HEK293 (cell line): ENCODE measurements at regions not wholly inside any gene's neighbourhood (a gene's known extent, or its start where the extent isn't known, plus 50 kb on each side); places are given as distances from the start of the nearest gene placed in this dataset.

ENCODE experiments used
- CTCF ChIA-PET: fragments of 350-600 bp; formaldehyde crosslinking; extraction: SDS; loops from one replicate; lab custom pipeline; 2021; ENCODE audit warnings: antibody characterized with exemption; lab: Yijun Ruan, JAX
- POLR2A ChIA-PET: fragments of 300-600 bp; formaldehyde crosslinking; extraction: SDS; loops from one replicate; lab custom pipeline; 2020; ENCODE audit warnings: antibody characterized with exemption, inconsistent platforms; lab: Yijun Ruan, JAX
- H3K27ac ChIP-seq: fragments of 200-500 bp; sonication (Bioruptor generic); 2 replicates; pipeline ENCODE4 v1.5.1; 2014; ENCODE audit warnings: low read depth, low read length, control low read depth, inconsistent platforms; ENCODE audit errors: extremely low read depth
- H3K36me3 ChIP-seq, 2 experiments: fragments of 200-500 bp in 1 of 2; sonication (Bioruptor generic) in 1 of 2; 1 replicate in 1 of 2; 2 replicates in 1 of 2; pipeline ENCODE4 v1.5.1; 2014 to 2017; ENCODE audit warnings: inconsistent platforms in 2 of 2, low read length in 2 of 2; ENCODE audit not compliant: control insufficient read depth in 2 of 2, insufficient read depth in 1 of 2
- H3K4me1 ChIP-seq: fragments of 200-500 bp; sonication (Bioruptor generic); 2 replicates; pipeline ENCODE4 v1.5.1; 2014; ENCODE audit warnings: mild to moderate bottlenecking, low read length, inconsistent platforms; ENCODE audit not compliant: control insufficient read depth, insufficient read depth
- H3K4me3 ChIP-seq: 2 replicates; pipeline ENCODE4 v1.5.1; 2011; ENCODE audit warnings: low read depth, mild to moderate bottlenecking, control low read depth, low read length, moderate library complexity
- H3K9me3 ChIP-seq: fragments of 200-500 bp; sonication (Bioruptor generic); 2 replicates; pipeline ENCODE4 v1.5.1; 2014; ENCODE audit warnings: low read depth, low read length, inconsistent platforms; ENCODE audit not compliant: control insufficient read depth, insufficient read depth
- GLI4 ChIP-seq: fragments of 450-650 bp; formaldehyde crosslinking; IDR thresholded peaks from 2 replicates; pipeline ENCODE4 v1.5.1; 2016; ENCODE audit warnings: missing biosample characterization, missing genetic modification characterization
- KLF10 ChIP-seq: fragments of 450-650 bp; IDR thresholded peaks from 2 replicates; pipeline ENCODE4 v1.5.1; 2018; ENCODE audit warnings: missing biosample characterization, mild to moderate bottlenecking, missing genetic modification characterization
- WT1 ChIP-seq: fragments of 450-650 bp; formaldehyde crosslinking; IDR thresholded peaks from 2 replicates; pipeline ENCODE4 v1.5.1; 2016; ENCODE audit warnings: missing biosample characterization, missing genetic modification characterization
- ZBTB1 ChIP-seq: fragments of 450-650 bp; formaldehyde crosslinking; IDR thresholded peaks from 2 replicates; pipeline ENCODE4 v1.5.1; 2016; ENCODE audit warnings: missing biosample characterization, missing genetic modification characterization
- ZBTB20 ChIP-seq: fragments of 450-650 bp; formaldehyde crosslinking; IDR thresholded peaks from 2 replicates; pipeline ENCODE4 v1.5.1; 2016; ENCODE audit warnings: missing biosample characterization, missing genetic modification characterization
- ZFP69B ChIP-seq: fragments of 450-650 bp; formaldehyde crosslinking; IDR thresholded peaks from 2 replicates; pipeline ENCODE4 v1.5.1; 2016; ENCODE audit warnings: missing biosample characterization, missing genetic modification characterization
- ZNF121 ChIP-seq: fragments of 450-650 bp; formaldehyde crosslinking; IDR thresholded peaks from 2 replicates; pipeline ENCODE4 v1.5.1; 2016; ENCODE audit warnings: missing biosample characterization, missing genetic modification characterization
- ZNF16 ChIP-seq: fragments of 450-650 bp; formaldehyde crosslinking; IDR thresholded peaks from 2 replicates; pipeline ENCODE4 v1.5.1; 2016; ENCODE audit warnings: low read depth, missing biosample characterization, missing genetic modification characterization
- ZNF211 ChIP-seq: fragments of 450-650 bp; formaldehyde crosslinking; IDR thresholded peaks from 2 replicates; pipeline ENCODE4 v1.5.1; 2016; ENCODE audit warnings: low read depth, missing biosample characterization, missing genetic modification characterization
- ZNF248 ChIP-seq: fragments of 450-650 bp; formaldehyde crosslinking; IDR thresholded peaks from 2 replicates; pipeline ENCODE4 v1.5.1; 2017; ENCODE audit warnings: missing biosample characterization, missing genetic modification characterization
- ZNF292 ChIP-seq: fragments of 450-650 bp; formaldehyde crosslinking; IDR thresholded peaks from 2 replicates; pipeline ENCODE4 v1.5.1; 2016; ENCODE audit warnings: low read depth, missing biosample characterization, missing genetic modification characterization, borderline replicate concordance
- ZNF391 ChIP-seq: fragments of 450-650 bp; formaldehyde crosslinking; IDR thresholded peaks from 2 replicates; pipeline ENCODE4 v1.5.1; 2016; ENCODE audit warnings: low read depth, missing biosample characterization, missing genetic modification characterization, borderline replicate concordance
- ZNF433 ChIP-seq: fragments of 450-650 bp; formaldehyde crosslinking; IDR thresholded peaks from 2 replicates; pipeline ENCODE4 v1.5.1; 2016; ENCODE audit warnings: missing biosample characterization, missing genetic modification characterization, low read depth
- ZNF548 ChIP-seq: fragments of 450-650 bp; formaldehyde crosslinking; IDR thresholded peaks from 2 replicates; pipeline ENCODE4 v1.5.1; 2016; ENCODE audit warnings: missing biosample characterization, missing genetic modification characterization
- ZNF549 ChIP-seq: fragments of 450-650 bp; IDR thresholded peaks from 2 replicates; pipeline ENCODE4 v1.5.1; 2018; ENCODE audit warnings: missing biosample characterization, missing genetic modification characterization, mild to moderate bottlenecking, inconsistent platforms, moderate library complexity
- ZNF561 ChIP-seq: fragments of 450-650 bp; IDR thresholded peaks from 2 replicates; pipeline ENCODE4 v1.5.1; 2018; ENCODE audit warnings: missing biosample characterization, missing genetic modification characterization, borderline replicate concordance
- ZNF664 ChIP-seq: fragments of 450-650 bp; formaldehyde crosslinking; IDR thresholded peaks from 2 replicates; pipeline ENCODE4 v1.5.1; 2016; ENCODE audit warnings: missing biosample characterization, missing genetic modification characterization
- ZNF677 ChIP-seq: fragments of 450-650 bp; IDR thresholded peaks from 2 replicates; pipeline ENCODE4 v1.5.0; 2018; ENCODE audit warnings: missing biosample characterization, mild to moderate bottlenecking, missing genetic modification characterization, moderate library complexity
- ZNF76 ChIP-seq: fragments of 450-650 bp; formaldehyde crosslinking; IDR thresholded peaks from 2 replicates; pipeline ENCODE4; 2016; ENCODE audit warnings: low read depth, missing biosample characterization, missing genetic modification characterization, borderline replicate concordance
- TF ChIP-seq, protein P1 (sequence below): fragments of 450-650 bp; IDR thresholded peaks from 2 replicates; pipeline ENCODE4 v1.5.1; 2018; ENCODE audit warnings: missing biosample characterization, missing genetic modification characterization
- TF ChIP-seq, protein P2 (sequence below): fragments of 450-650 bp; formaldehyde crosslinking; IDR thresholded peaks from 2 replicates; pipeline ENCODE4 v1.5.1; 2016; ENCODE audit warnings: missing biosample characterization, missing genetic modification characterization

DNA sequence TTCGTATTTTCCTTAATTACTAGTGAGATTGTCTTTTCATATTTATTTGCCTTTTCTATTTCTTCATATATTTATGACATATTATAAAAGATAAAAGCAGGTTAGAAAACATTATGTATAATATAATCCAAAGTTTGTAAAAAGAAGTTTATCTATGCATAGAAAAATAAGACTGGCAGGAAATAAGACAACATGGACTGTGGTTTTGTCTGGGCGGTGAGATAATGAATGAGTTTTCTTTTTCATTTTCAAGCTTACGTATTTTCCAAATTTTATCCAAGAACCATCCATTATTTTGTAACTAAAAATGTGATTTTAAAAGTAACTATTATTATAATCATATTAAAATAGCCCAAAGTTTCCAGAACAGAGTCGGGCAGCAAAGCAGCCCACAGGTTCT, 109.8 kb upstream of the MVB12B start (continued):
- TF ChIP-seq ZFP69B (tag by site-specific recombination) (no peak), GLI4 (tag by site-specific recombination) (no peak)
- TF ChIP-seq, protein P1, sequence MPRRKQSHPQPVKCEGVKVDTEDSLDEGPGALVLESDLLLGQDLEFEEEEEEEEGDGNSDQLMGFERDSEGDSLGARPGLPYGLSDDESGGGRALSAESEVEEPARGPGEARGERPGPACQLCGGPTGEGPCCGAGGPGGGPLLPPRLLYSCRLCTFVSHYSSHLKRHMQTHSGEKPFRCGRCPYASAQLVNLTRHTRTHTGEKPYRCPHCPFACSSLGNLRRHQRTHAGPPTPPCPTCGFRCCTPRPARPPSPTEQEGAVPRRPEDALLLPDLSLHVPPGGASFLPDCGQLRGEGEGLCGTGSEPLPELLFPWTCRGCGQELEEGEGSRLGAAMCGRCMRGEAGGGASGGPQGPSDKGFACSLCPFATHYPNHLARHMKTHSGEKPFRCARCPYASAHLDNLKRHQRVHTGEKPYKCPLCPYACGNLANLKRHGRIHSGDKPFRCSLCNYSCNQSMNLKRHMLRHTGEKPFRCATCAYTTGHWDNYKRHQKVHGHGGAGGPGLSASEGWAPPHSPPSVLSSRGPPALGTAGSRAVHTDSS (tag by site-specific recombination) = no peak

DNA sequence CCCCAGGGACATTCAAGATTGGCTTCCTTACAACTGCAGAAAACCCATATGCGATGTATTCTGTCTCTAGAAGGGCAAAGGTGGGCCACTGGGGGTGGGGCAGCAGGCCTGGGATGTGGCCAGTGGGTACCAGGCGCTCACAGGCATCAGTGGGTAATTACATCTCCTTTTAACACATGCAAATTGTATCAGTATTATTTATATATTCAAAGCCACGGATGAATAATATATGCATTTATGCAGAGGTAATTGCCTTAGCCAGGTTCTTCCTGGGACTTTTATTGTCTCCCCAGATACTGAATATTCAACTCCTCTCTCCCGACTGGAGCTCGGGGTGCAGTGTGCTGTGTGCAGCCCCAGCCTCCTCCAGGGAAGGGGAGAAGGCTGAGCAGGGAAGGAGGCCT, 109.4 kb upstream of the MVB12B start:
- Histone ChIP-seq H3K4me3 (no peak overlapping the region), H3K36me3 (no peaks in the 10 kb centered on the region), H3K27ac (no peak overlapping the region), H3K9me3 (no peaks in the 10 kb centered on the region), H3K4me1 (no peaks in the 10 kb centered on the region)
- TF ChIP-seq ZNF433 (no peak), WT1 (tag by site-specific recombination) (no peak), ZNF549 (no peak), ZNF211 (tag by site-specific recombination) (no peak), ZNF677 (no peak), ZBTB1 (tag by site-specific recombination) (no peak), ZNF248 (no peak), ZNF391 (tag by site-specific recombination) (no peak), ZNF561 (tag by site-specific recombination) (no peak), ZBTB20 (tag by site-specific recombination) (no peak), KLF10 (tag by site-specific recombination) (no peak), ZNF292 (tag by site-specific recombination) (no peak), ZNF548 (tag by site-specific recombination) (no peak)
- TF ChIP-seq, protein P2, sequence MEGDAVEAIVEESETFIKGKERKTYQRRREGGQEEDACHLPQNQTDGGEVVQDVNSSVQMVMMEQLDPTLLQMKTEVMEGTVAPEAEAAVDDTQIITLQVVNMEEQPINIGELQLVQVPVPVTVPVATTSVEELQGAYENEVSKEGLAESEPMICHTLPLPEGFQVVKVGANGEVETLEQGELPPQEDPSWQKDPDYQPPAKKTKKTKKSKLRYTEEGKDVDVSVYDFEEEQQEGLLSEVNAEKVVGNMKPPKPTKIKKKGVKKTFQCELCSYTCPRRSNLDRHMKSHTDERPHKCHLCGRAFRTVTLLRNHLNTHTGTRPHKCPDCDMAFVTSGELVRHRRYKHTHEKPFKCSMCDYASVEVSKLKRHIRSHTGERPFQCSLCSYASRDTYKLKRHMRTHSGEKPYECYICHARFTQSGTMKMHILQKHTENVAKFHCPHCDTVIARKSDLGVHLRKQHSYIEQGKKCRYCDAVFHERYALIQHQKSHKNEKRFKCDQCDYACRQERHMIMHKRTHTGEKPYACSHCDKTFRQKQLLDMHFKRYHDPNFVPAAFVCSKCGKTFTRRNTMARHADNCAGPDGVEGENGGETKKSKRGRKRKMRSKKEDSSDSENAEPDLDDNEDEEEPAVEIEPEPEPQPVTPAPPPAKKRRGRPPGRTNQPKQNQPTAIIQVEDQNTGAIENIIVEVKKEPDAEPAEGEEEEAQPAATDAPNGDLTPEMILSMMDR = no peak
- POLR2A ChIA-PET = no interaction called here
- CTCF ChIA-PET = interaction anchor here (1.2 kb wide), 1 partner anchor 12 kb away, joined by 3 read pairs; no protein-coding TSS in a partner anchor

DNA sequence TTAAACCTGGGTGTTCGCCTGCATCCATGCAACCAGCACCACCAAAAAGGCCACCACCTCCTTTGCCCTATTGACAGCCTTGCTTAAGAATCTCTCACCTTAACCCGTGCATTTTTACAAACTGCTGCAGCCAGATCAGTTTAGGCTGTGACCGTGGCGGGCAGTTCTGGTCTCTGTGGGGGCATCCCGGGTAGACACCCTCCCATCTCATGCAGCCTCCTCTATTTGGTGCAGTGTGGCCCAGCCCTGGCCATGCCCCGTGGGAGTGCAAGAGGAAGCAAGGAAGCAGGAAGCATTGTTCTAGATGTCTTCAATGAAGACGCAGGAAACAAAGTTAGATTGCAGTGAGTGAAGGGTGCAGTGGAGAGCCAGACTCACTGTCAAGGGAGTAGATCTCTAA, 108.8 kb upstream of the MVB12B start:
- POLR2A ChIA-PET = no interaction called here
- CTCF ChIA-PET = interaction anchor here (1.2 kb wide), 1 partner anchor 12 kb away, joined by 3 read pairs; no protein-coding TSS in a partner anchor
- no peaks in the 10 kb centered on the region for H3K9me3 ChIP-seq
- no peaks in the 10 kb centered on the region for H3K4me1 ChIP-seq
- H3K4me3 ChIP-seq = no peak overlapping the region
- no peak overlapping the region for H3K27ac ChIP-seq
- H3K36me3 ChIP-seq = no peaks in the 10 kb centered on the region
- TF ChIP-seq ZNF664 (tag by site-specific recombination) = no peak
- no peak for TF ChIP-seq ZNF16
- no peak for TF ChIP-seq ZNF121
- TF ChIP-seq ZNF76 = no peak
